ENCODE measurements at regions not wholly inside any gene's neighbourhood (a gene's known extent, or its start where the extent isn't known, plus 50 kb on each side); places are given as distances from the start of the nearest gene placed in this dataset.

GRCh38 chr4:123495530-123495929 lies 98.9 kb downstream of the SPRY1 start (continued):
- no peak for TF ChIP-seq ZNF532 (CRISPR knock-in tag; IDR thresholded peaks at IDR 0.05; ENCODE audit: borderline replicate concordance)
- TF ChIP-seq ATF3 (CRISPR knock-in tag; conservative IDR thresholded peaks at IDR 0.05), result no peak
- TF ChIP-seq HMGXB4 (CRISPR knock-in tag; IDR thresholded peaks at IDR 0.05), result no peak
- no peak for TF ChIP-seq MYBL2 (CRISPR knock-in tag; IDR thresholded peaks at IDR 0.05)
- no peak for TF ChIP-seq NFE2L1 (CRISPR knock-in tag; IDR thresholded peaks at IDR 0.05)
- TF ChIP-seq EMX1 (CRISPR knock-in tag; IDR thresholded peaks at IDR 0.05), result no peak
- TF ChIP-seq TEAD4 (CRISPR knock-in tag; IDR thresholded peaks at IDR 0.05), result no peak
- no peak for TF ChIP-seq NR1H2 (CRISPR knock-in tag; IDR thresholded peaks at IDR 0.05)
- no peak for TF ChIP-seq ARID4B (CRISPR knock-in tag; IDR thresholded peaks at IDR 0.05; ENCODE audit: borderline replicate concordance)

- TF ChIP-seq CDX4 (CRISPR knock-in tag; IDR thresholded peaks at IDR 0.05; ENCODE audit: borderline replicate concordance) (no peak), GTF2I (CRISPR knock-in tag; conservative IDR thresholded peaks at IDR 0.05) (no peak)
- Mint-ChIP-seq H3K36me3 (peaks cover 26% of the 10 kb centered on the region), H3K27me3 (ENCODE audit: low read depth) (peaks cover 4% of the 10 kb centered on the region; the same call in 1 of the 2 replicates), H3K9me3 (peaks cover 42% of the 10 kb centered on the region), H3K4me1 (peaks cover 17% of the 10 kb centered on the region), H3K4me3 (no peak overlapping the region), H3K27ac (no peak overlapping the region)
- no peak for DNase-seq (ENCODE audit: low spot score)
- ATAC-seq, result no peak
- POLR2A ChIA-PET, result no interaction called here
- CTCF ChIA-PET, result no interaction called here
These were observed 99.8 kb downstream of the SPRY1 start for GRCh38 chr4:123496421-123496820.

- Mint-ChIP-seq H3K27ac (no peak overlapping the region), H3K36me3 (peaks cover 36% of the 10 kb centered on the region), H3K4me1 (peaks cover 26% of the 10 kb centered on the region), H3K27me3 (ENCODE audit: low read depth) (peaks cover 4% of the 10 kb centered on the region; the same call in 1 of the 2 replicates), H3K9me3 (peaks cover 51% of the 10 kb centered on the region), H3K4me3 (no peak overlapping the region)
- ATAC-seq, result no peak
- no peak for DNase-seq (ENCODE audit: low spot score)
- CTCF ChIA-PET, result no interaction called here
- POLR2A ChIA-PET, result no interaction called here
- TF ChIP-seq PRRX2 (CRISPR knock-in tag; IDR thresholded peaks at IDR 0.05) (no peak), NFATC4 (CRISPR knock-in tag; IDR thresholded peaks at IDR 0.05) (no peak), PRDM15 (CRISPR knock-in tag; IDR thresholded peaks at IDR 0.05) (no peak), CBFB (CRISPR knock-in tag; IDR thresholded peaks at IDR 0.05; ENCODE audit: low read depth) (no peak), FOXJ3 (CRISPR knock-in tag; IDR thresholded peaks at IDR 0.05; ENCODE audit: borderline replicate concordance) (no peak), MAX (CRISPR knock-in tag; IDR thresholded peaks at IDR 0.05) (no peak), SMAD4 (CRISPR knock-in tag; IDR thresholded peaks at IDR 0.05) (no peak)
These were observed 100.7 kb downstream of the SPRY1 start for GRCh38 chr4:123497340-123497739.

Measured in WTC11 (cell line).